HG02884 (cell line): ENCODE measurements at regions not wholly inside any gene's neighbourhood (a gene's known extent, or its start where the extent isn't known, plus 50 kb on each side); places are given as distances from the start of the nearest gene placed in this dataset.
A peak's percentile ranks its signal among the peaks of the same experiment; 100 is the strongest.

ENCODE experiments used
- ATAC-seq: cut with Tn5 transposase; IDR thresholded peaks from one replicate; pipeline ENCODE4 v1.9.1; 2021; ENCODE audit warnings: mild to moderate bottlenecking, moderate library complexity; ENCODE audit not compliant: unreplicated experiment

GRCh38 chr1:235027076-235027861, 101.4 kb downstream of the TOMM20 start:
- ATAC-seq = no peak

- ATAC-seq = no peak
Measured at GRCh38 chr1:235025422-235025984, 103.1 kb downstream of the TOMM20 start.

- no peak for ATAC-seq
Measured at GRCh38 chr1:235024711-235025421, 103.8 kb downstream of the TOMM20 start.

GRCh38 chr1:235023711-235024439, 104.8 kb downstream of the TOMM20 start:
- ATAC-seq = no peak

GRCh38 chr1:235022981-235023710, 105.5 kb downstream of the TOMM20 start:
- ATAC-seq = peak; percentile 72

- no peak for ATAC-seq
Measured at GRCh38 chr1:235022341-235022980, 106.2 kb downstream of the TOMM20 start.

GRCh38 chr1:235021815-235022214, 106.8 kb downstream of the TOMM20 start:
- no peak for ATAC-seq

GRCh38 chr1:235021321-235021720, 107.3 kb downstream of the TOMM20 start:
- ATAC-seq = no peak

- ATAC-seq = no peak
Measured at GRCh38 chr1:235019961-235020360, 108.7 kb downstream of the TOMM20 start.

- ATAC-seq = no peak
Measured at GRCh38 chr1:235019471-235019870, 109.2 kb downstream of the TOMM20 start.

GRCh38 chr1:235018720-235019444, 109.8 kb downstream of the TOMM20 start:
- no peak for ATAC-seq

GRCh38 chr1:235018161-235018560, 110.5 kb downstream of the TOMM20 start:
- ATAC-seq = no peak

GRCh38 chr1:235017719-235018118, 110.9 kb downstream of the TOMM20 start:
- no peak for ATAC-seq

GRCh38 chr1:235017191-235017590, 111.4 kb downstream of the TOMM20 start:
- ATAC-seq = no peak

- peak; percentile 41 for ATAC-seq
Measured at GRCh38 chr1:235015291-235015985, 113.2 kb downstream of the TOMM20 start.

- ATAC-seq = no peak
Measured at GRCh38 chr1:235014756-235015155, 113.9 kb downstream of the TOMM20 start.

- no peak for ATAC-seq
Measured at GRCh38 chr1:235013512-235013911, 115.1 kb downstream of the TOMM20 start.

- no peak for ATAC-seq
Measured at GRCh38 chr1:235012436-235013210, 116.0 kb downstream of the TOMM20 start.
